ENCODE measurements at regions not wholly inside any gene's neighbourhood (a gene's known extent, or its start where the extent isn't known, plus 50 kb on each side); places are given as distances from the start of the nearest gene placed in this dataset.

DNA sequence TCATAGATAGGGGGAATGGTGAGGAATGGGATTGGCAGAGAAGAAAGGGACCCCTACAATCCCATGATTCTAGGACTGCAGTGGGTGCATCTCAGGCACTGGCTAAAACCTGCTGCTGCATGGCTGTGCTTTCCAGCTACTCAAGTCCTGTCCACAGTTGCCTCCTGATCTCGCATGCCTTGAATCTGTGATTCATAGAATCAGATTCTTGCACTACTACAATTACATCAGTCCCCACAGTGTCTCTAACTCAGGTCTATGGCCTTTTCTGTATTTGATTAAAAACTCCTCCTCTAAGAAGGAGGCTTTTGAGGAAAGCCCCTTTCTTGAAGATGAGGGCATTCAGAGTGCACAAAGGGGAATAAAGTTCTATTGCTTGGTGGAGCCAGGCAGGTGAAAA is 117.4 kb downstream of the LRATD1 start:
- ATAC-seq = no peak
- Histone ChIP-seq H3K27ac (ENCODE audit: low read depth) (no peak overlapping the region), H2AFZ (no peak overlapping the region), H3K4me1 (ENCODE audit: insufficient read depth) (no peaks in the 10 kb centered on the region), H3K27me3 (ENCODE audit: insufficient read depth) (no peaks in the 10 kb centered on the region), H3K4me2 (no peak overlapping the region), H3K36me3 (ENCODE audit: insufficient read depth) (no peaks in the 10 kb centered on the region; the same call in 1 of the 2 replicates), H3F3A (replicated peaks; ENCODE audit: low read depth) (no peaks in the 10 kb centered on the region), H3K79me2 (replicated peaks; ENCODE audit: insufficient read depth) (no peaks in the 10 kb centered on the region), H3K4me3 (no peak overlapping the region), H3K9me2 (ENCODE audit: insufficient read depth) (no peaks in the 10 kb centered on the region; the same call in 1 of the 2 replicates), H4K20me1 (replicated peaks; ENCODE audit: insufficient read depth) (no peaks in the 10 kb centered on the region)
- no peak overlapping the region for H3K27ac Mint-ChIP-seq
- H3K27me3 Mint-ChIP-seq (ENCODE audit: insufficient read depth, low read depth, poor library complexity) = peaks cover 1% of the 10 kb centered on the region
- peaks cover 2% of the 10 kb centered on the region; the same call in 1 of the 3 replicates for H3K9me3 Mint-ChIP-seq
- H3K4me1 Mint-ChIP-seq = no peaks in the 10 kb centered on the region
- H3K36me3 Mint-ChIP-seq (ENCODE audit: low read depth) = no peaks in the 10 kb centered on the region
- no peak for TF ChIP-seq STAT1 (IDR thresholded peaks at IDR 0.05; ENCODE audit: unreplicated experiment)
- no peak for TF ChIP-seq NANOG (IDR thresholded peaks at IDR 0.05; ENCODE audit: borderline replicate concordance)
- no peak for TF ChIP-seq ZNF331 (CRISPR knock-in tag; IDR thresholded peaks at IDR 0.05; ENCODE audit: low read depth)
- no peak for TF ChIP-seq POLR2AphosphoS5 (IDR thresholded peaks at IDR 0.05; ENCODE audit: low read depth)
- no peak overlapping the region for H3K4me3 Mint-ChIP-seq
- DNase-seq (ENCODE audit: low spot score) = no peak

DNA sequence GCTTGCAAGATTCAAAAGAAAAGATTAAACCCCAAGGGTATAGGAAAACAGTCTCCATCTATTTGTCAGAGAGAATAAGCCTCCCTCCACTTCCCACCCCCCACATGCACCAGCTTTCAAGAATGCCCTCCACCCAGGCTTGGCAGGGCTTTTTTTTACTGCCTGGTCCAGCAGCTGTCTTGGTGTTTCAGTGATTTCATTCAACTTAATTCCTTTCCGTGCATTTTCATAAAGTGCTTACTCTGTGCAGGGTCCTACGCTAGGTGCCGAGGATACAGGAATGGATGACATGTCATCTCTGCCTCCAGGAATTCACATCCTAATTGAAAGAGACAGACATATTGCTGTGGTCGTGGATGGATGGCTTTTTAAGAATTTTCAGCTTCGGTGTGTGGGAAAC is 117.9 kb downstream of the LRATD1 start:
- DNase-seq (ENCODE audit: low spot score) (no peak), ATAC-seq (no peak)
- Histone ChIP-seq H3F3A (replicated peaks; ENCODE audit: low read depth) (no peaks in the 10 kb centered on the region), H3K4me3 (no peak overlapping the region), H3K27ac (ENCODE audit: low read depth) (no peak overlapping the region), H3K4me1 (ENCODE audit: insufficient read depth) (no peaks in the 10 kb centered on the region), H3K4me2 (no peak overlapping the region), H3K27me3 (ENCODE audit: insufficient read depth) (no peaks in the 10 kb centered on the region), H3K79me2 (replicated peaks; ENCODE audit: insufficient read depth) (no peaks in the 10 kb centered on the region), H2AFZ (no peak overlapping the region), H4K20me1 (replicated peaks; ENCODE audit: insufficient read depth) (no peaks in the 10 kb centered on the region), H3K9me2 (ENCODE audit: insufficient read depth) (no peaks in the 10 kb centered on the region; the same call in 1 of the 2 replicates), H3K36me3 (ENCODE audit: insufficient read depth) (no peaks in the 10 kb centered on the region; the same call in 1 of the 2 replicates)
- TF ChIP-seq ZNF331 (CRISPR knock-in tag; IDR thresholded peaks at IDR 0.05; ENCODE audit: low read depth) (no peak), ZNF114 (CRISPR knock-in tag; IDR thresholded peaks at IDR 0.05) (no peak), POLR2AphosphoS5 (IDR thresholded peaks at IDR 0.05; ENCODE audit: low read depth) (no peak), STAT1 (IDR thresholded peaks at IDR 0.05; ENCODE audit: unreplicated experiment) (no peak), CREB1 (CRISPR knock-in tag; IDR thresholded peaks at IDR 0.05; ENCODE audit: low read depth) (no peak)
- TF ChIP-seq, protein P1, sequence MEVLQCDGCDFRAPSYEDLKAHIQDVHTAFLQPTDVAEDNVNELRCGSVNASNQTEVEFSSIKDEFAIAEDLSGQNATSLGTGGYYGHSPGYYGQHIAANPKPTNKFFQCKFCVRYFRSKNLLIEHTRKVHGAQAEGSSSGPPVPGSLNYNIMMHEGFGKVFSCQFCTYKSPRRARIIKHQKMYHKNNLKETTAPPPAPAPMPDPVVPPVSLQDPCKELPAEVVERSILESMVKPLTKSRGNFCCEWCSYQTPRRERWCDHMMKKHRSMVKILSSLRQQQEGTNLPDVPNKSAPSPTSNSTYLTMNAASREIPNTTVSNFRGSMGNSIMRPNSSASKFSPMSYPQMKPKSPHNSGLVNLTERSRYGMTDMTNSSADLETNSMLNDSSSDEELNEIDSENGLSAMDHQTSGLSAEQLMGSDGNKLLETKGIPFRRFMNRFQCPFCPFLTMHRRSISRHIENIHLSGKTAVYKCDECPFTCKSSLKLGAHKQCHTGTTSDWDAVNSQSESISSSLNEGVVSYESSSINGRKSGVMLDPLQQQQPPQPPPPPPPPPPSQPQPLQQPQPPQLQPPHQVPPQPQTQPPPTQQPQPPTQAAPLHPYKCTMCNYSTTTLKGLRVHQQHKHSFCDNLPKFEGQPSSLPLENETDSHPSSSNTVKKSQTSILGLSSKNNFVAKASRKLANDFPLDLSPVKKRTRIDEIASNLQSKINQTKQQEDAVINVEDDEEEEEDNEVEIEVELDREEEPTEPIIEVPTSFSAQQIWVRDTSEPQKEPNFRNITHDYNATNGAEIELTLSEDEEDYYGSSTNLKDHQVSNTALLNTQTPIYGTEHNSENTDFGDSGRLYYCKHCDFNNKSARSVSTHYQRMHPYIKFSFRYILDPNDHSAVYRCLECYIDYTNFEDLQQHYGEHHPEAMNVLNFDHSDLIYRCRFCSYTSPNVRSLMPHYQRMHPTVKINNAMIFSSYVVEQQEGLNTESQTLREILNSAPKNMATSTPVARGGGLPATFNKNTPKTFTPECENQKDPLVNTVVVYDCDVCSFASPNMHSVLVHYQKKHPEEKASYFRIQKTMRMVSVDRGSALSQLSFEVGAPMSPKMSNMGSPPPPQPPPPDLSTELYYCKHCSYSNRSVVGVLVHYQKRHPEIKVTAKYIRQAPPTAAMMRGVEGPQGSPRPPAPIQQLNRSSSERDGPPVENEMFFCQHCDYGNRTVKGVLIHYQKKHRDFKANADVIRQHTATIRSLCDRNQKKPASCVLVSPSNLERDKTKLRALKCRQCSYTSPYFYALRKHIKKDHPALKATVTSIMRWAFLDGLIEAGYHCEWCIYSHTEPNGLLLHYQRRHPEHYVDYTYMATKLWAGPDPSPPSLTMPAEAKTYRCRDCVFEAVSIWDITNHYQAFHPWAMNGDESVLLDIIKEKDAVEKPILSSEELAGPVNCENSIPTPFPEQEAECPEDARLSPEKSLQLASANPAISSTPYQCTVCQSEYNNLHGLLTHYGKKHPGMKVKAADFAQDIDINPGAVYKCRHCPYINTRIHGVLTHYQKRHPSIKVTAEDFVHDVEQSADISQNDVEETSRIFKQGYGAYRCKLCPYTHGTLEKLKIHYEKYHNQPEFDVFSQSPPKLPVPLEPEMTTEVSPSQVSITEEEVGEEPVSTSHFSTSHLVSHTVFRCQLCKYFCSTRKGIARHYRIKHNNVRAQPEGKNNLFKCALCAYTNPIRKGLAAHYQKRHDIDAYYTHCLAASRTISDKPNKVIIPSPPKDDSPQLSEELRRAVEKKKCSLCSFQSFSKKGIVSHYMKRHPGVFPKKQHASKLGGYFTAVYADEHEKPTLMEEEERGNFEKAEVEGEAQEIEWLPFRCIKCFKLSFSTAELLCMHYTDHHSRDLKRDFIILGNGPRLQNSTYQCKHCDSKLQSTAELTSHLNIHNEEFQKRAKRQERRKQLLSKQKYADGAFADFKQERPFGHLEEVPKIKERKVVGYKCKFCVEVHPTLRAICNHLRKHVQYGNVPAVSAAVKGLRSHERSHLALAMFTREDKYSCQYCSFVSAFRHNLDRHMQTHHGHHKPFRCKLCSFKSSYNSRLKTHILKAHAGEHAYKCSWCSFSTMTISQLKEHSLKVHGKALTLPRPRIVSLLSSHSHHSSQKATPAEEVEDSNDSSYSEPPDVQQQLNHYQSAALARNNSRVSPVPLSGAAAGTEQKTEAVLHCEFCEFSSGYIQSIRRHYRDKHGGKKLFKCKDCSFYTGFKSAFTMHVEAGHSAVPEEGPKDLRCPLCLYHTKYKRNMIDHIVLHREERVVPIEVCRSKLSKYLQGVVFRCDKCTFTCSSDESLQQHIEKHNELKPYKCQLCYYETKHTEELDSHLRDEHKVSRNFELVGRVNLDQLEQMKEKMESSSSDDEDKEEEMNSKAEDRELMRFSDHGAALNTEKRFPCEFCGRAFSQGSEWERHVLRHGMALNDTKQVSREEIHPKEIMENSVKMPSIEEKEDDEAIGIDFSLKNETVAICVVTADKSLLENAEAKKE (CRISPR knock-in tag; IDR thresholded peaks at IDR 0.05) = no peak
- TF ChIP-seq, protein P2, sequence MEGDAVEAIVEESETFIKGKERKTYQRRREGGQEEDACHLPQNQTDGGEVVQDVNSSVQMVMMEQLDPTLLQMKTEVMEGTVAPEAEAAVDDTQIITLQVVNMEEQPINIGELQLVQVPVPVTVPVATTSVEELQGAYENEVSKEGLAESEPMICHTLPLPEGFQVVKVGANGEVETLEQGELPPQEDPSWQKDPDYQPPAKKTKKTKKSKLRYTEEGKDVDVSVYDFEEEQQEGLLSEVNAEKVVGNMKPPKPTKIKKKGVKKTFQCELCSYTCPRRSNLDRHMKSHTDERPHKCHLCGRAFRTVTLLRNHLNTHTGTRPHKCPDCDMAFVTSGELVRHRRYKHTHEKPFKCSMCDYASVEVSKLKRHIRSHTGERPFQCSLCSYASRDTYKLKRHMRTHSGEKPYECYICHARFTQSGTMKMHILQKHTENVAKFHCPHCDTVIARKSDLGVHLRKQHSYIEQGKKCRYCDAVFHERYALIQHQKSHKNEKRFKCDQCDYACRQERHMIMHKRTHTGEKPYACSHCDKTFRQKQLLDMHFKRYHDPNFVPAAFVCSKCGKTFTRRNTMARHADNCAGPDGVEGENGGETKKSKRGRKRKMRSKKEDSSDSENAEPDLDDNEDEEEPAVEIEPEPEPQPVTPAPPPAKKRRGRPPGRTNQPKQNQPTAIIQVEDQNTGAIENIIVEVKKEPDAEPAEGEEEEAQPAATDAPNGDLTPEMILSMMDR (conservative IDR thresholded peaks at IDR 0.05; ENCODE audit: low read depth in 2 of 2) = no peak
- no peaks in the 10 kb centered on the region for H3K4me1 Mint-ChIP-seq
- H3K4me3 Mint-ChIP-seq = no peak overlapping the region
- H3K27me3 Mint-ChIP-seq (ENCODE audit: insufficient read depth, low read depth, poor library complexity) = peaks cover 1% of the 10 kb centered on the region
- no peak overlapping the region for H3K27ac Mint-ChIP-seq
- peaks cover 2% of the 10 kb centered on the region; the same call in 1 of the 3 replicates for H3K9me3 Mint-ChIP-seq
- no peaks in the 10 kb centered on the region for H3K36me3 Mint-ChIP-seq (ENCODE audit: low read depth)

All from GM23338 (cell line).